ENCODE measurements at regions not wholly inside any gene's neighbourhood (a gene's known extent, or its start where the extent isn't known, plus 50 kb on each side); places are given as distances from the start of the nearest gene placed in this dataset.

DNA sequence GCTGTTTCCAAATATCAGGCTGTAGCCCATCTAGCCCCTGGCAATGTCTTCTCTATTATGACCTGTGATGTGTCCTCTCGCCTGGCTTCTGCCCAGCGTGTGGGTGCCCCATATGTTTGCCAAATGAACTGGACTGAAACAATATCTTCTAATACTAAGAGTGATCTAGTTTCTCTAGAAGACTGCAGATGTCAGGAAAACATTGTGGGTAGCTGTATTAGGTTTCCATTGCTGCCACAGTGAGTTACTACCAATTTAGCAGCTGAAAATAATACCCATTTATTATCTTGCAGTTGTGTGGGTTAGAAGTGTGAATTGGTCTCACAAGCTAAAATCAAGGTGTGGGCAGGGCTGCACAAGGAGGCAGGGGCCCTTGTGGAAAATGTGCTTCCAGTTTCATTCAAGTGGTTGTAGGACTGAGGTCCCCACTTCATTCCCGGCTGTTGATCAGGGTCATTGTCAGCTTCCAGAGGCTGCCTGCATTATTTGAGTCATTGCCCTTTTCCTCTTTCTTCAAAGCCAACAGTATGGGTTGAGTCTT, 202.8 kb upstream of the BMPER start:
- TF ChIP-seq POLR2A (IDR thresholded peaks at IDR 0.05): no peak
- TF ChIP-seq, protein P1, sequence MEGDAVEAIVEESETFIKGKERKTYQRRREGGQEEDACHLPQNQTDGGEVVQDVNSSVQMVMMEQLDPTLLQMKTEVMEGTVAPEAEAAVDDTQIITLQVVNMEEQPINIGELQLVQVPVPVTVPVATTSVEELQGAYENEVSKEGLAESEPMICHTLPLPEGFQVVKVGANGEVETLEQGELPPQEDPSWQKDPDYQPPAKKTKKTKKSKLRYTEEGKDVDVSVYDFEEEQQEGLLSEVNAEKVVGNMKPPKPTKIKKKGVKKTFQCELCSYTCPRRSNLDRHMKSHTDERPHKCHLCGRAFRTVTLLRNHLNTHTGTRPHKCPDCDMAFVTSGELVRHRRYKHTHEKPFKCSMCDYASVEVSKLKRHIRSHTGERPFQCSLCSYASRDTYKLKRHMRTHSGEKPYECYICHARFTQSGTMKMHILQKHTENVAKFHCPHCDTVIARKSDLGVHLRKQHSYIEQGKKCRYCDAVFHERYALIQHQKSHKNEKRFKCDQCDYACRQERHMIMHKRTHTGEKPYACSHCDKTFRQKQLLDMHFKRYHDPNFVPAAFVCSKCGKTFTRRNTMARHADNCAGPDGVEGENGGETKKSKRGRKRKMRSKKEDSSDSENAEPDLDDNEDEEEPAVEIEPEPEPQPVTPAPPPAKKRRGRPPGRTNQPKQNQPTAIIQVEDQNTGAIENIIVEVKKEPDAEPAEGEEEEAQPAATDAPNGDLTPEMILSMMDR (IDR thresholded peaks at IDR 0.05): no peak

All from suprapubic skin (tissue), 3 donors.